ENCODE measurements at regions not wholly inside any gene's neighbourhood (a gene's known extent, or its start where the extent isn't known, plus 50 kb on each side); places are given as distances from the start of the nearest gene placed in this dataset.

GRCh38 chr12:124446364-124446763, 121.0 kb downstream of the NCOR2 start:
- in situ Hi-C loops (cut with MboI; ENCODE audit: low pct_unique_long_range_greater_than_20kb, low sequenced_read_pairs, unreplicated experiment) = no loop called here
- DNase-seq (ENCODE audit: low spot score) = no peak
- no peak for TF ChIP-seq CTCF (IDR thresholded peaks at IDR 0.05; ENCODE audit: extremely low read depth, insufficient read depth, missing control alignments)

- DNase-seq (ENCODE audit: low spot score) = no peak
- no peak for TF ChIP-seq CTCF (IDR thresholded peaks at IDR 0.05; ENCODE audit: extremely low read depth, insufficient read depth, missing control alignments)
- in situ Hi-C loops (cut with MboI; ENCODE audit: low pct_unique_long_range_greater_than_20kb, low sequenced_read_pairs, unreplicated experiment) = no loop called here
Measured at GRCh38 chr12:124445826-124446225, 121.6 kb downstream of the NCOR2 start.

GRCh38 chr12:124445121-124445718, 122.2 kb downstream of the NCOR2 start:
- in situ Hi-C loops (cut with MboI; ENCODE audit: low pct_unique_long_range_greater_than_20kb, low sequenced_read_pairs, unreplicated experiment) = no loop called here
- TF ChIP-seq CTCF (IDR thresholded peaks at IDR 0.05; ENCODE audit: extremely low read depth, insufficient read depth, missing control alignments) = no peak
- DNase-seq (ENCODE audit: low spot score) = no peak

- no peak for DNase-seq (ENCODE audit: low spot score)
- in situ Hi-C loops (cut with MboI; ENCODE audit: low pct_unique_long_range_greater_than_20kb, low sequenced_read_pairs, unreplicated experiment) = no loop called here
- TF ChIP-seq CTCF (IDR thresholded peaks at IDR 0.05; ENCODE audit: extremely low read depth, insufficient read depth, missing control alignments) = no peak
Measured at GRCh38 chr12:124443931-124444712, 123.3 kb downstream of the NCOR2 start.

GRCh38 chr12:124442772-124443445, 124.5 kb downstream of the NCOR2 start:
- no peak for DNase-seq (ENCODE audit: low spot score)
- in situ Hi-C loops (cut with MboI; ENCODE audit: low pct_unique_long_range_greater_than_20kb, low sequenced_read_pairs, unreplicated experiment) = no loop called here

More at GRCh38 chr12:124442772-124443445, 124.5 kb downstream of the NCOR2 start:
- no peak for TF ChIP-seq CTCF (IDR thresholded peaks at IDR 0.05; ENCODE audit: extremely low read depth, insufficient read depth, missing control alignments)

Measured in GM13977 (cell line).